CD4-positive, alpha-beta T cell (primary cell): ENCODE measurements at regions not wholly inside any gene's neighbourhood (a gene's known extent, or its start where the extent isn't known, plus 50 kb on each side); places are given as distances from the start of the nearest gene placed in this dataset.

Experiments used
- ATAC-seq: fragments of 200-7000 bp; cut with Tn5 transposase; one replicate; pipeline ENCODE4 v1.10.0; 2022; ENCODE audit warnings: mild to moderate bottlenecking; ENCODE audit not compliant: poor library complexity
- CTCF ChIA-PET: fragments of 350-600 bp; sonication (Branson Sonifier 250); formaldehyde crosslinking; loops from one replicate; lab custom pipeline; 2021; ENCODE audit warnings: antibody characterized with exemption, inconsistent platforms; lab: Charles Lee
- POLR2A ChIA-PET: fragments of 350-600 bp; sonication (Branson Sonifier 250); formaldehyde crosslinking; loops from one replicate; lab custom pipeline; 2021; ENCODE audit warnings: antibody characterized with exemption, inconsistent platforms; lab: Charles Lee
- DNase-seq, 14 experiments: peaks; one replicate each; pipeline ENCODE4 v3.0.0-alpha.2; 2013 to 2020; ENCODE audit warnings: mixed read lengths in 2 of 14
- H3K27ac ChIP-seq, 2 donors: one replicate each; pipeline versions ENCODE4 v1.5.1 to v1.7.0; 2013; ENCODE audit warnings: low read length in 2 of 2, low read depth in 1 of 2, mild to moderate bottlenecking in 1 of 2
- H3K27me3 ChIP-seq, 2 experiments: 1 replicate in 1 of 2; 2 replicates in 1 of 2; pipeline versions ENCODE4 v1.6.1 to v1.7.0; 2013; ENCODE audit warnings: low read length in 2 of 2, control low read depth in 1 of 2, mild to moderate bottlenecking in 1 of 2, moderate library complexity in 1 of 2; ENCODE audit not compliant: insufficient read depth in 2 of 2, control insufficient read depth in 1 of 2
- H3K36me3 ChIP-seq: one replicate; pipeline ENCODE4 v1.6.1; 2013; ENCODE audit warnings: low read length, control low read depth; ENCODE audit not compliant: insufficient read depth
- H3K4me1 ChIP-seq: one replicate; pipeline ENCODE4 v1.6.1; 2013; ENCODE audit warnings: low read length, control low read depth; ENCODE audit not compliant: insufficient read depth
- H3K4me3 ChIP-seq: one replicate; pipeline ENCODE4 v1.5.1; 2013; ENCODE audit warnings: mild to moderate bottlenecking, low read length, moderate library complexity
- H3K9me3 ChIP-seq, 2 experiments: 1 replicate in 1 of 2; 2 replicates in 1 of 2; pipeline versions ENCODE4 v1.6.1 to v1.7.0; 2013; ENCODE audit warnings: low read length in 2 of 2, mild to moderate bottlenecking in 2 of 2, control low read depth in 1 of 2, moderate library complexity in 1 of 2; ENCODE audit not compliant: control insufficient read depth in 1 of 2, insufficient read depth in 1 of 2
- H3K27ac Mint-ChIP-seq: one replicate; pipeline ENCODE4 v1.8.0; 2020; ENCODE audit warnings: mixed read lengths
- H3K27me3 Mint-ChIP-seq: one replicate; pipeline ENCODE4 v1.8.0; 2021; ENCODE audit warnings: mixed read lengths
- H3K36me3 Mint-ChIP-seq: one replicate; pipeline ENCODE4 v1.8.0; 2021; ENCODE audit warnings: low read depth, mixed read lengths
- H3K4me1 Mint-ChIP-seq: one replicate; pipeline ENCODE4 v1.8.0; 2021; ENCODE audit warnings: low read depth, mixed read lengths
- H3K4me3 Mint-ChIP-seq: one replicate; pipeline ENCODE4 v1.8.0; 2020; ENCODE audit warnings: mild to moderate bottlenecking, mixed read lengths
- H3K9me3 Mint-ChIP-seq: one replicate; pipeline ENCODE4 v1.8.0; 2020; ENCODE audit warnings: mixed read lengths
- CTCF ChIP-seq: fragments of 200-600 bp; IDR thresholded peaks from one replicate; pipeline ENCODE4 v1.8.0; 2022; ENCODE audit warnings: antibody characterized with exemption, mild to moderate bottlenecking
- intact Hi-C, 2 experiments: fragments of 100-400 bp; cut with DNase I in 1 of 2; cut with micrococcal nuclease in 1 of 2; formaldehyde crosslinking; loops; one replicate each; pipeline versions ENCODE4 v1.15.1 to v1.9.0; 2023 to 2025; cut with DNase I, micrococcal nuclease

GRCh38 chr16:86362155-86362849 is 148.0 kb upstream of the FOXF1 start:
- no peaks in the 10 kb centered on the region for H3K4me1 ChIP-seq
- no peak overlapping the region for H3K27ac Mint-ChIP-seq
- H3K27ac ChIP-seq, result no peak overlapping the region
- H3K4me3 Mint-ChIP-seq, result no peak overlapping the region
- no peaks in the 10 kb centered on the region for H3K36me3 Mint-ChIP-seq
- no peaks in the 10 kb centered on the region for H3K36me3 ChIP-seq
- ATAC-seq, result no peak
- no peak for DNase-seq
- peaks cover 32% of the 10 kb centered on the region for H3K27me3 Mint-ChIP-seq
- ChIA-PET CTCF (no interaction called here), POLR2A (no interaction called here)
- no peak for TF ChIP-seq CTCF
- H3K27me3 ChIP-seq, result no peaks in the 10 kb centered on the region
- no peaks in the 10 kb centered on the region for H3K9me3 Mint-ChIP-seq
- peaks cover 0 to 4% of the 10 kb centered on the region in 2 experiments for H3K9me3 ChIP-seq
- H3K4me3 ChIP-seq, result no peak overlapping the region
- intact Hi-C loops, result no loop called here
- H3K4me1 Mint-ChIP-seq, result no peaks in the 10 kb centered on the region

- TF ChIP-seq CTCF, result no peak
- no peaks in the 10 kb centered on the region for H3K9me3 Mint-ChIP-seq
- no peak for ATAC-seq
- DNase-seq, result no peak
- H3K27me3 Mint-ChIP-seq, result peaks cover 36% of the 10 kb centered on the region
- no peaks in the 10 kb centered on the region for H3K36me3 Mint-ChIP-seq
- H3K4me1 Mint-ChIP-seq, result no peaks in the 10 kb centered on the region
- CTCF ChIA-PET, result no interaction called here
- no peak overlapping the region for H3K27ac Mint-ChIP-seq
- Histone ChIP-seq H3K4me1 (no peaks in the 10 kb centered on the region), H3K27ac (no peak overlapping the region), H3K27me3 (peaks cover 0 to 4% of the 10 kb centered on the region in 2 experiments), H3K4me3 (no peak overlapping the region), H3K9me3 (peaks cover 0 to 4% of the 10 kb centered on the region in 2 experiments), H3K36me3 (no peaks in the 10 kb centered on the region)
- no peak overlapping the region for H3K4me3 Mint-ChIP-seq
- intact Hi-C loops, result no loop called here
- POLR2A ChIA-PET, result no interaction called here
Measured at GRCh38 chr16:86363057-86363490, 147.3 kb upstream of the FOXF1 start.

GRCh38 chr16:86363836-86364618 is 146.3 kb upstream of the FOXF1 start:
- Histone ChIP-seq H3K27ac (no peak overlapping the region), H3K4me1 (no peaks in the 10 kb centered on the region), H3K9me3 (peaks cover 0 to 4% of the 10 kb centered on the region in 2 experiments), H3K4me3 (no peak overlapping the region), H3K36me3 (no peaks in the 10 kb centered on the region), H3K27me3 (peaks cover 0 to 5% of the 10 kb centered on the region in 2 experiments)
- no peak for TF ChIP-seq CTCF
- no peak for DNase-seq
- Mint-ChIP-seq H3K36me3 (no peaks in the 10 kb centered on the region), H3K4me1 (no peaks in the 10 kb centered on the region), H3K4me3 (no peak overlapping the region), H3K27me3 (peaks cover 26% of the 10 kb centered on the region), H3K9me3 (no peaks in the 10 kb centered on the region), H3K27ac (no peak overlapping the region)
- CTCF ChIA-PET, result no interaction called here
- POLR2A ChIA-PET, result no interaction called here
- ATAC-seq, result no peak
- intact Hi-C loops, result no loop called here
